HCT116 (cell line): ENCODE measurements at regions not wholly inside any gene's neighbourhood (a gene's known extent, or its start where the extent isn't known, plus 50 kb on each side); places are given as distances from the start of the nearest gene placed in this dataset.

Source experiments
- ATAC-seq: fragments of 200-7000 bp; cut with Tn5 transposase; 2 replicates; pipeline ENCODE4 v1.9.1; 2020; ENCODE audit warnings: mild to moderate bottlenecking, moderate library complexity
- BruUV-seq: library from RNA; stranded (reverse); fragments of 400-500 nt; replicated peaks from 2 replicates; lab custom pipeline; 2021; lab: Mats Ljungman, UMichigan
- CTCF ChIA-PET: fragments of 300-600 bp; sonication (Branson Sonifier 250); formaldehyde crosslinking; loops from one replicate; lab custom pipeline; 2021; ENCODE audit warnings: antibody characterized with exemption; lab: Charles Lee
- POLR2A ChIA-PET: fragments of 300-600, 350-600 bp; sonication (Branson Sonifier 250); formaldehyde crosslinking; loops from one replicate; lab custom pipeline; 2021; ENCODE audit warnings: antibody characterized with exemption; lab: Charles Lee
- RAD21 ChIA-PET, 2 experiments: fragments of 300-600 bp; sonication (Branson Sonifier 250); formaldehyde crosslinking; loops; one replicate each; lab custom pipeline; 2023; ENCODE audit warnings: low total read pairs in 2 of 2; ENCODE audit not compliant: uncharacterized antibody in 2 of 2, unreplicated experiment in 2 of 2, low non-redundant PET in 1 of 2; lab: Charles Lee
- DNase-seq: peaks from one replicate; pipeline ENCODE4 v3.0.0-alpha.2; 2010; ENCODE audit warnings: low read depth, low spot score
- H2AFZ ChIP-seq: fragments of 200-600 bp; shearing (Covaris generic), sonication (generic); 2 replicates; pipeline ENCODE4 v1.6.1; 2017; ENCODE audit warnings: low read depth, mixed run types, mixed read lengths, antibody characterized with exemption, low read length; ENCODE audit not compliant: poor library complexity, severe bottlenecking
- H3K27ac ChIP-seq: 2 replicates; pipeline ENCODE4 v1.5.1; 2012; ENCODE audit warnings: low read depth, low read length
- H3K27me3 ChIP-seq: fragments of 200-600 bp; sonication (generic); 2 replicates; pipeline ENCODE4 v1.6.1; 2016; ENCODE audit warnings: mixed run types, low read length, mixed read lengths; ENCODE audit not compliant: insufficient read depth
- H3K36me3 ChIP-seq, 2 experiments: fragments of 200-500 bp in 1 of 2; fragments of 200-600 bp in 1 of 2; sonication (Bioruptor generic) in 1 of 2; sonication (generic) in 1 of 2; 2 replicates each; pipeline versions ENCODE4 v1.5.1 to v1.6.1; 2014 to 2016; ENCODE audit warnings: low read length in 2 of 2, inconsistent platforms in 1 of 2, mixed read lengths in 1 of 2, mixed run types in 1 of 2; ENCODE audit not compliant: insufficient read depth in 2 of 2, control insufficient read depth in 1 of 2
- H3K4me1 ChIP-seq, 2 experiments: fragments of 200-600 bp in 1 of 2; sonication (generic) in 1 of 2; 2 replicates each; pipeline versions ENCODE4 v1.5.1 to v1.6.1; 2012 to 2017; ENCODE audit warnings: low read length in 2 of 2, inconsistent platforms in 1 of 2, mild to moderate bottlenecking in 1 of 2, mixed read lengths in 1 of 2, mixed run types in 1 of 2, moderate library complexity in 1 of 2; ENCODE audit not compliant: insufficient read depth in 2 of 2, control insufficient read depth in 1 of 2
- H3K4me2 ChIP-seq: fragments of 200-600 bp; sonication (generic); 2 replicates; pipeline ENCODE4 v1.6.1; 2017; ENCODE audit warnings: mixed run types, low read length, mixed read lengths
- H3K4me3 ChIP-seq, 2 experiments: fragments of 200-600 bp in 1 of 2; sonication (generic) in 1 of 2; replicated peaks in 1 of 2; 2 replicates each; pipeline ENCODE4 v1.5.1; 2011 to 2016; ENCODE audit warnings: low read length in 2 of 2, control low read depth in 1 of 2, low read depth in 1 of 2, mild to moderate bottlenecking in 1 of 2, mixed read lengths in 1 of 2, mixed run types in 1 of 2
- H3K79me2 ChIP-seq: fragments of 200-600 bp; sonication (generic); 2 replicates; pipeline ENCODE4 v1.6.1; 2017; ENCODE audit warnings: mild to moderate bottlenecking, mixed run types, low read length, moderate library complexity, mixed read lengths; ENCODE audit not compliant: insufficient read depth
- H3K9ac ChIP-seq: fragments of 200-600 bp; sonication (generic); 2 replicates; pipeline ENCODE4 v1.6.1; 2016; ENCODE audit warnings: low read length, mixed read lengths
- H3K9me2 ChIP-seq: fragments of 200-600 bp; sonication (generic), shearing (Covaris generic); 2 replicates; pipeline ENCODE4 v1.6.1; 2017; ENCODE audit warnings: mixed run types, mild to moderate bottlenecking, moderate library complexity; ENCODE audit not compliant: insufficient read depth
- H3K9me3 ChIP-seq, 2 experiments: fragments of 200-500 bp in 1 of 2; fragments of 200-600 bp in 1 of 2; sonication (Bioruptor generic) in 1 of 2; sonication (generic) in 1 of 2; 2 replicates each; pipeline ENCODE4 v1.6.1; 2014 to 2017; ENCODE audit warnings: low read length in 2 of 2, mixed read lengths in 2 of 2, inconsistent platforms in 1 of 2, low read depth in 1 of 2, mild to moderate bottlenecking in 1 of 2, mixed run types in 1 of 2, moderate library complexity in 1 of 2; ENCODE audit not compliant: control insufficient read depth in 1 of 2, insufficient read depth in 1 of 2
- H4K20me1 ChIP-seq: fragments of 200-600 bp; sonication (generic), shearing (Covaris generic); 2 replicates; pipeline ENCODE4 v1.6.1; 2017; ENCODE audit warnings: mixed run types, mild to moderate bottlenecking, moderate library complexity; ENCODE audit not compliant: insufficient read depth
- ATF3 ChIP-seq: IDR thresholded peaks from 2 replicates; pipeline ENCODE4 v1.6.1; 2012
- ELF1 ChIP-seq: IDR thresholded peaks from 2 replicates; pipeline ENCODE4 v1.6.1; 2012; ENCODE audit warnings: low read depth, borderline replicate concordance
- EZH2 ChIP-seq: fragments of 200-600 bp; sonication (generic); IDR thresholded peaks from 2 replicates; pipeline ENCODE4 v1.6.1; 2017; ENCODE audit warnings: antibody characterized with exemption, mixed run types
- EZH2phosphoT487 ChIP-seq: fragments of 200-600 bp; IDR thresholded peaks from 2 replicates; pipeline ENCODE4 v1.6.1; 2018; ENCODE audit warnings: antibody characterized with exemption, borderline replicate concordance
- JUND ChIP-seq: IDR thresholded peaks from 2 replicates; pipeline ENCODE4 v1.6.1; 2012
- MAX ChIP-seq: IDR thresholded peaks from 2 replicates; pipeline ENCODE4 v1.6.1; 2012
- POLR2A ChIP-seq: IDR thresholded peaks from 2 replicates; pipeline ENCODE4 v1.7.0; 2011; ENCODE audit warnings: borderline replicate concordance; ENCODE audit not compliant: insufficient read depth, insufficient read length; ENCODE audit errors: extremely low read depth
- POLR2AphosphoS5 ChIP-seq: IDR thresholded peaks from 2 replicates; pipeline ENCODE4 v1.6.1; 2011; ENCODE audit warnings: mild to moderate bottlenecking, low read depth, low read length, moderate library complexity
- RAD21 ChIP-seq: IDR thresholded peaks from 2 replicates; pipeline ENCODE4 v1.6.1; 2012; ENCODE audit warnings: low read depth, mild to moderate bottlenecking
- SIN3A ChIP-seq: IDR thresholded peaks from 2 replicates; pipeline ENCODE4 v1.6.1; 2012; ENCODE audit warnings: low read depth
- SP1 ChIP-seq: IDR thresholded peaks from 2 replicates; pipeline ENCODE4 v1.6.1; 2012; ENCODE audit warnings: low read depth
- SRF ChIP-seq: IDR thresholded peaks from 2 replicates; pipeline ENCODE4 v1.6.1; 2012; ENCODE audit warnings: low read depth
- ZFX ChIP-seq: fragments of 450-650 bp; IDR thresholded peaks from 2 replicates; pipeline ENCODE4 v1.6.1; 2017
- intact Hi-C: fragments of 100-400 bp; cut with micrococcal nuclease; formaldehyde crosslinking; loops from 2 replicates; pipeline ENCODE4 v1.10.0; 2022

- TF ChIP-seq MAX (no peak), ELF1 (no peak), RAD21 (no peak), JUND (no peak), SP1 (no peak), EZH2phosphoT487 (no peak), EZH2 (no peak), ATF3 (no peak), SRF (no peak), POLR2A (no peak)
Observed at GRCh38 chr3:23648996-23649395, 156.8 kb upstream of the UBE2E1 start (continued).

- CTCF ChIA-PET = interaction anchor here (0.6 to 1.4 kb wide), 2 partner anchors 111 to 615 kb away, joined by 3 to 8 read pairs; no protein-coding TSS in a partner anchor
- H3K27ac ChIP-seq = no peak overlapping the region
- intact Hi-C loops = no loop called here
- TF ChIP-seq SIN3A = no peak
- no peak for TF ChIP-seq ZFX
- no peak for TF ChIP-seq ATF3
- no peak for TF ChIP-seq POLR2AphosphoS5
- no peak for TF ChIP-seq JUND
- no peak for TF ChIP-seq POLR2A
- no peak overlapping the region for H3K9ac ChIP-seq
- H3K4me3 ChIP-seq = no peak overlapping the region
- RAD21 ChIA-PET = no interaction called here
- H3K4me2 ChIP-seq = no peak overlapping the region
- no TSS peak for BruUV-seq
- no peak for ATAC-seq
- POLR2A ChIA-PET = no interaction called here
- peaks cover 4 to 31% of the 10 kb centered on the region in 2 experiments; a peak in 3 of 4 replicates for H3K4me1 ChIP-seq
- H3K79me2 ChIP-seq = no peaks in the 10 kb centered on the region
- H2AFZ ChIP-seq = no peak overlapping the region
- H4K20me1 ChIP-seq = no peaks in the 10 kb centered on the region
- H3K36me3 ChIP-seq = no peaks in the 10 kb centered on the region
- H3K9me3 ChIP-seq = no peaks in the 10 kb centered on the region
- no peak for DNase-seq
- no peaks in the 10 kb centered on the region for H3K27me3 ChIP-seq
- H3K9me2 ChIP-seq = no peaks in the 10 kb centered on the region
Observed at GRCh38 chr3:23649448-23649847, 156.3 kb upstream of the UBE2E1 start.
